H7 (cell line): ENCODE measurements at regions not wholly inside any gene's neighbourhood (a gene's known extent, or its start where the extent isn't known, plus 50 kb on each side); places are given as distances from the start of the nearest gene placed in this dataset.

Experiments used
- DNase-seq: peaks from one replicate; pipeline ENCODE4 v3.0.0; 2012
- H3K27me3 ChIP-seq: 2 replicates; pipeline ENCODE4 v1.6.0; 2011; ENCODE audit warnings: mild to moderate bottlenecking, low read length; ENCODE audit not compliant: control insufficient read depth, insufficient read depth
- H3K36me3 ChIP-seq: replicated peaks from 2 replicates; pipeline ENCODE4 v1.5.1; 2011; ENCODE audit warnings: low read length; ENCODE audit not compliant: control insufficient read depth, insufficient read depth
- H3K4me3 ChIP-seq: 2 replicates; pipeline ENCODE4 v1.5.1; 2011; ENCODE audit warnings: low read depth, mild to moderate bottlenecking, control low read depth, low read length, moderate library complexity; ENCODE audit not compliant: insufficient read depth

GRCh38 chr1:219283541-219283940 is 109.9 kb downstream of the LYPLAL1 start:
- DNase-seq = no peak
- no peaks in the 10 kb centered on the region for H3K36me3 ChIP-seq
- H3K4me3 ChIP-seq = no peak overlapping the region
- no peaks in the 10 kb centered on the region for H3K27me3 ChIP-seq

GRCh38 chr1:219281831-219282230 is 108.2 kb downstream of the LYPLAL1 start:
- Histone ChIP-seq H3K36me3 (no peaks in the 10 kb centered on the region), H3K4me3 (no peak overlapping the region), H3K27me3 (no peaks in the 10 kb centered on the region)
- no peak for DNase-seq

DNA sequence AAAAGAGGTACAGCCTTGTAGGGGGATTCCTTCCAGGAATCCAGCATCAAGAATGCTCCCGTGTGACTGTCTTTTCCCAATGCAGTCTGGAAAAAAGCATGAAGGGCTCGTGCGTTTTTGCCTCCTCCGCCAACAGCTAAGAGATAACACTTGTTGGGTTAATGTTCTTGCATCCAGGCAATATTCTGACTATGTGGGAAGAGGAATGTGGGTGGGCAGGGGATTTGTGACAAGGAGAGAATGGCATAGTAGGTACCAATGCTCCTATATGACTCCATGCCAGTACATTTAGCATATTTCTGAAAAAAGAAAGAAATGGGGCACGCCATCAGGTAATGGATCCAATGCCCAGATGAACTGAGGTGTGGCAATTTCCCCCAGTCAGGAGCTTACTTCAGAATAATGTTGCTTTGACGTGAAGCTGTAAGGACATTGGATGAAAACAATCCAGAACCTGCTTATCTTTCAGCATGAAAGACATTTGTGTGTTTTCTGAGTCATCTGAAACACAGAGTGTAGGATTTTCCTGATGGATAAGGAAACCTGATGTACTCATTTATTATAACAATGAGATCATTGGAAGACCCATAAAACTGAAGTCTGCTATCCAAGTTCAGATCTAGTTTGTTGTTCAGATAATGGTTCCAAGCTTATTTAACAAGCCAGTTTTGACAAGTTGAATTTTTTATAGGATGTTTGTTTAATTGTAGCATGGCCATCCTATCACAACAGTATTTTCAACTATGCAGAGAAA is 105.5 kb downstream of the LYPLAL1 start:
- Histone ChIP-seq H3K4me3 (no peak overlapping the region), H3K36me3 (no peaks in the 10 kb centered on the region), H3K27me3 (no peaks in the 10 kb centered on the region)
- no peak for DNase-seq

- Histone ChIP-seq H3K36me3 (no peaks in the 10 kb centered on the region), H3K27me3 (no peaks in the 10 kb centered on the region), H3K4me3 (no peak overlapping the region)
- DNase-seq = no peak
Measured at GRCh38 chr1:219278288-219278687, 104.6 kb downstream of the LYPLAL1 start.

- DNase-seq = no peak
Measured at GRCh38 chr1:219277304-219278105, 103.8 kb downstream of the LYPLAL1 start.

GRCh38 chr1:219276049-219276738 is 102.5 kb downstream of the LYPLAL1 start:
- no peak for DNase-seq
- no peak overlapping the region for H3K4me3 ChIP-seq
- no peaks in the 10 kb centered on the region for H3K36me3 ChIP-seq
- H3K27me3 ChIP-seq = no peaks in the 10 kb centered on the region

More at GRCh38 chr1:219277304-219278105, 103.8 kb downstream of the LYPLAL1 start:
- Histone ChIP-seq H3K4me3 (no peak overlapping the region), H3K36me3 (no peaks in the 10 kb centered on the region), H3K27me3 (no peaks in the 10 kb centered on the region)

DNA sequence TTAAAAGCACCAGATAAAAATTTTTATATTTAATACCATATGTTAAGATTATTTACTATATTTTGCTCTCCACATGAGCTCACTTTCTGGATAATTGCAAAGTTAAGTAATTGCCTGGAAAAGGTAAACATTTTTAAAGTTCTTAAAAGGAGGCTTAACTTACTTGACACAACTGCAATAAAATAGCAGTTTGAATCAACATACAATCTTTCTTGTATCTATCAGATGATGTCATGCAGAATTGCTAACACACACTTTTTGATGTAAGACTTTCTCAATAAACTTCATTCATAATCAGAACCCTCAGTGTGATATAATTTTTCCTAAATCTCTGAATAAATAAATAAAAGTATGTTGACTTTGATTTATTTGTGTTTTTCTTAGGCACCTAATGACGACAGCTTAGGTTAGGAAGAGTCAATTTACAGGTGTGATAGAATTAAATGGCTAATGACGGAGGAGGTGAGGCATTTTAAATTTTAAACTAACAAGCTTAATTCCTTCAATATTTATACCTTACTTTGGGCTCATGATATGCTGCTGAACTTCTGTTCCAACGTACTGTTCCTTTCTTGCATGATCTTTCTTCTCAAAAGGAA is 99.5 kb downstream of the LYPLAL1 start:
- Histone ChIP-seq H3K27me3 (no peaks in the 10 kb centered on the region), H3K4me3 (no peak overlapping the region), H3K36me3 (no peaks in the 10 kb centered on the region)
- DNase-seq = no peak

GRCh38 chr1:219271818-219272535 is 98.3 kb downstream of the LYPLAL1 start:
- H3K4me3 ChIP-seq = no peak overlapping the region
- no peaks in the 10 kb centered on the region for H3K27me3 ChIP-seq
- no peak for DNase-seq
- no peaks in the 10 kb centered on the region for H3K36me3 ChIP-seq

DNA sequence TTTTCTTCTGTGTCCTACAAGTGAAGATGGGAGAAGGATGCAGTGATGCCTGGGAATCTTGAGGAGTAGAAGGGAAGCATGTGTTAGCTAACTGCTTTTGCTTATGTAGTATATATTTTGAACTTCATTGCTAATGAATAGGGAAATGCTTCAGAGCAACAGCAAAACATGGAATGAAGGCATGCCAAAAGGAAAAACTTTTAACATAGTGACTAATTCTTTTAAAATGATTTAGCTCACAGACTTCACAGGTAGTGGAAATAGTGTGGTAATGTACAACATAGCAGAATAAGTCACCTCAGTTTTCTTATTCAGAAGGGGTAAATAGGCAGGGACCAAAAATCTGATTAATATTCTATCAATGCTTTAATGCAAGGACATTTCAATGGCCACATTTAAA is 95.5 kb downstream of the LYPLAL1 start:
- Histone ChIP-seq H3K27me3 (no peaks in the 10 kb centered on the region), H3K4me3 (no peak overlapping the region), H3K36me3 (no peaks in the 10 kb centered on the region)
- no peak for DNase-seq

DNA sequence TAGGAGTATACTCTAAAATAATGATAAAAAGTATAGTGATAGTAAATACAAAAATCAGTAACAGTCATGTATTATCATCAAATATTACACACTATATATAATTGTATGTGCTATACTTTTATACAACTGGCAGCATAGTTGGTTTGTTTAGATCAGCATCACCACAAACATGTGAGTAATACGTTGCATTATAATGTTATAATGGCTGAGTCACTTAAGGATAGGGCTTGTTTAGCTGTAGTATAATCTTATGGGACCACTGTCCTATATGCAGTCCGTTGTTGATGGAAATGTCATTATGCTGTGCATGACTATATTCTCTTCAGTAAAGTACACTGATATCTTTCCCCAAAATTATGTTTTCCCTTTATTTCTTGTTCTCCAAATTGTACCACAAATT is 92.8 kb downstream of the LYPLAL1 start:
- no peak for DNase-seq
- H3K36me3 ChIP-seq = no peaks in the 10 kb centered on the region
- no peaks in the 10 kb centered on the region for H3K27me3 ChIP-seq
- no peak overlapping the region for H3K4me3 ChIP-seq

- Histone ChIP-seq H3K36me3 (no peaks in the 10 kb centered on the region), H3K27me3 (no peaks in the 10 kb centered on the region), H3K4me3 (no peak overlapping the region)
- DNase-seq = no peak
Measured at GRCh38 chr1:219265026-219265515, 91.4 kb downstream of the LYPLAL1 start.

DNA sequence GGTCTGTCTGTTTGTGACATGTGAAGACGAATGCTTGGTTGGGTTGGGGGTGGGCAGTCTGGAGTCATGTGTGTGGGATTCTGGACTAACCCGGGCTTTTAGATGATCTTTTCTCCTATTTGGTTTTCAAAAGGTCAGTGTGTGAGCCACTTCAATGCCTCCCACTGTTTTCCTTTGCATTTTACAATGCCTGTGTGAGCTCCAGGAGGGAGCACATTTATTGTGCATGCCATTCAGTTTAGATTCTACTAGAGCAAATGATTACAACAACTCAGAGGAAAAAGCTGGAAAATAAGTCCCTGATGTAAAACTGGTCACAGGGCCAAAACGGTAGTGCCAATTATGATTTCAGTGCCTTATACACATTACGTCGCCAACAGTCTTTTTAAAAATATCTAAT is 90.9 kb downstream of the LYPLAL1 start:
- no peaks in the 10 kb centered on the region for H3K27me3 ChIP-seq
- no peaks in the 10 kb centered on the region for H3K36me3 ChIP-seq
- peak; percentile 5 for DNase-seq
- H3K4me3 ChIP-seq = no peak overlapping the region
